GM18867 (cell line): ENCODE measurements at regions not wholly inside any gene's neighbourhood (a gene's known extent, or its start where the extent isn't known, plus 50 kb on each side); places are given as distances from the start of the nearest gene placed in this dataset.
"Not testable (repeated sequence)": the region's sequence is repeated elsewhere in the genome, so short reads cannot be mapped to it uniquely, and the experiment has no call there.

Experiments
- ATAC-seq: cut with Tn5 transposase; IDR thresholded peaks from one replicate; pipeline ENCODE4 v1.9.1; 2021; ENCODE audit warnings: mild to moderate bottlenecking, moderate library complexity; ENCODE audit not compliant: unreplicated experiment

DNA sequence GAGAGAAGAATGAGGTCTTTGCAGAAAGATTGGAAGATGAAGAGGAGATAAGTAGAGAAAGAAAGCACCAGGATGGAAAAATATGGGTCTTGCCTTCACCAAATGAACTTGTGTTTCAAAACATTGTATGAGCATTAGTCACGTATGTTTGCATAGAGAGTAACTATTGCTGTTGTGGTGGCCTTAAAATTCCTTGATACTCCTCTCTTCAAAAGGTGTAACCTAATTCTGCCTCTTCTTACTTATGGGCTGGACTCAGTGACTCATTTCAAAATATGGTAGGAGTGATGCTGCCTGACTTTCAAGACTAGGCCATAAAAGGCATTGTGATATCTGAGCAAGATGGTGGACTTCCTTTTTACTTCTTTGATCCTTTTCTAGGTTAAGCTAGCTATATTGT is 228.7 kb upstream of the ZNF385D start:
- no peak for ATAC-seq

DNA sequence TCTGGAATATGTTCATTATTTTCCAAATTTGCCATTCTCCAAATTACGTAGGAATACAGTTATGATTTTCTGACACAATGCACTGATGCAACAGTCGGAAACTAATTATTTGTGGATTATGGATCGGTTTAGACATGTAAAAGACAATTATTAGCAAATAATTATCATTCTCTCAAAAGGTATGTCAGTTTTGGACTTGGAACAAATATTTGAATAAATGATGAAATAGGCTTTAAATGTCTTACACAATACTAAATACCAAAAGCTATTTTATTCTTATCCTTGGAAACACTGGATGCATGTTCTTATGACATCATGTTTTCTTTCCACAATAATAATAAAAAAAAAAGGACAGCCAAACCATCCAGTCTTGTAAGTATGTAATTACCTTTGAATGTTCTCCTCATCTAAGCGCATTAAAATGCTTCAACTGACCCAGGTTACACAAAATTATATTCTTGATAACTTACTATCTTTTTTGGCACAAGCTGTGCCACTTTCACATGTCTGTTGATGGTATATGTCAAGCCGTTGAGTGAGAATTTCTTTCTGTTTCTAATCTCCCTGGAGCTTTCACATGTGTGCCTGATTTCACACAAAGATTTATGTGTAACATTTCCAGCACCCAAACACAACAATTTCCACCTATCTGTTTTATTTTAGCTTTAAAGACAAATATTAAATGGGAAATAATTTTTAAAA is 238.5 kb upstream of the ZNF385D start:
- ATAC-seq, result no peak

- ATAC-seq, result no peak
These were observed 240.1 kb upstream of the ZNF385D start for GRCh38 chr3:21991061-21991460.

- ATAC-seq, result no peak
These were observed 244.1 kb upstream of the ZNF385D start for GRCh38 chr3:21995079-21995607.

DNA sequence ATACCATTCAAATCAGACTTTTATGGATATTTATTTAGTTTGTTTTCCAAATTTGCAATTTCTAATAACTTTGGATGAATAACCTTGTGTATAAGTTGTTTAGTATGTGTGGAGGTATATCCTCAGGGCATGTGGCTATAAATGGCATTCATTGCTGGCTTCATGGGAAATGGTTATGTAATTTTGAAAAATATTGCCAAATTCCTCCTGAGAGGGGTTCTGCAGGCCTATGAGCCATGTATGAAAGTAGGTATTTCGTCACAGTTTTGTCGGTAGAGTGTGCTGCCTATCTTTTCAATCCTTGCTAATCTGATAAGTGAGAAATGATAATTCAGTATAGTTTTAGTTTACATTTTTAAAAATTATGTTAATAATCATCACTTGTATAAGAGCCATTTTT is 256.4 kb upstream of the ZNF385D start:
- no peak for ATAC-seq

- no peak for ATAC-seq
These were observed 260.0 kb upstream of the ZNF385D start for GRCh38 chr3:22010997-22011396.

DNA sequence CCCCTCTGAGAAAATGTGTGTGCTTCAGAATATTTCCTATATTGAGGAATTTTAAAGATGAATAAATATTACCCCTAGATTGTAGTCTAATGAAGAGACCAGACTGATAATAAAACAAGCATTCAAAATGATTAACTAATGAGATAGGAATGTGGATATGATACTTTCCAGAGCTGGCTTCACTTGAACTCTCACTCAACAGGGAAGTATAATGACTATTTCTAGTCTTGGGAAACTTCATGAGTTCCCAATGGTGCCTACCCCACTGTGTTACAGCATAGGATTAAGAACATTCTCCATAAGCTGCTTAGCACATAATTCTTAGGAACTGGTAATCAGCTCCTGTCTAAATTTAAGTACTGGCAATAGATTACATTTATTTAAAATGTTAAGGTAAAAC is 261.5 kb upstream of the ZNF385D start:
- no peak for ATAC-seq

GRCh38 chr3:22013641-22014040 is 262.6 kb upstream of the ZNF385D start:
- no peak for ATAC-seq

GRCh38 chr3:22016197-22016596 is 265.2 kb upstream of the ZNF385D start:
- no peak for ATAC-seq

DNA sequence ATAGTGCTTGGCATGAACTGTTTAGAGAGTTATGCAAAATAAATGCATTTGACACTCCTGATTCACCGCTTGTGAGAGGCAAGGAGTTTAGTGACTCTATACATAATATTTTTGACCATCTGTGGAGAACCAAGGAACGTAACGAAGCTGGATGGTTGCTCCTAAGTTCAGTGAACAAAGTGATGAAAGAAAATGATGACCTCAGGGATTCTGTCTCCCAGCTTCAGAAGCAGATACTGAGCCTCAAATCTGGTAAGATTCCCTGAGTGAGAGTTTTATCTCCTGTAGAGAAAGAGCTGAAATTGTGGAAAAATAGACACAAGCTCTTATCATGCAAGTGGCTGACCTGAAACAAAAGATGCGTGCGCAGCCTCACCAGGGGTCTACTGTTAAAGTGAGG is 273.6 kb upstream of the ZNF385D start:
- not testable (repeated sequence) for ATAC-seq

DNA sequence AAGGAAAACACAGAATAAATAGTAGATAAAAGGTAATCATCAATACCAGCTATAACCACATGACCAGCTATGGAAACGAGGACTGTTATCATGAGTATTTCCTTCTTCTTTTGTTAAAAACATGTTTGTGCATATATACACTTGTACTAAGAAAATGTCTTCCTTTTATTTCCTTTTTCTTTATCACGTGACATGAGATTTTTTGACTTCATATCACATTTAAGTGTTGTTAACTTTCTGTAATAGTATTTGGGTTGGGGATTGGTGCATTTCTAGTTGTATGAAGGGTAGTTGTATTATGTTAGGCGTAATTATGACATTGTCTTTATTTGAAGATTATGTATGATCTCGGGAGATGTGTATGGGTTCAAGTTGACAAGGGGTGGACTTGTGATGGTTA is 278.5 kb upstream of the ZNF385D start:
- ATAC-seq, result no peak

DNA sequence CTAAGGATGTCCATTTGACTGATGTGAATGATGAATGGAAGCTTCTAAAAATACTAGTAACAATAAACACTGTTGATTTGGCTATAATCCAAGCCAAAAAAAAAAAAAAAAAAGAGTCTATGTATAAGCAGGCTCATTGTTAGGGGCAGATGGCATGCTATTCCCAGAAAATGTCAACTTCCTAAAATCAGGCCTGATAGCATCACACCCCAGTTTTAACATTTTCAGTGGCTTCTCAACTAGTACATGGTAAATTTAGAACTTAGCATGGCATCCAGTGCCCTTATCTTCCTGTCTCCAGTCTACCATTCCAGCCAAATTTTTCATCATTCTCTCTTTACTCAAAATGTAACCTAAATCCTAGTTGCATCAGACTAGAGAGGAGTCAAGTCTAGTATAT is 288.2 kb upstream of the ZNF385D start:
- ATAC-seq, result no peak

DNA sequence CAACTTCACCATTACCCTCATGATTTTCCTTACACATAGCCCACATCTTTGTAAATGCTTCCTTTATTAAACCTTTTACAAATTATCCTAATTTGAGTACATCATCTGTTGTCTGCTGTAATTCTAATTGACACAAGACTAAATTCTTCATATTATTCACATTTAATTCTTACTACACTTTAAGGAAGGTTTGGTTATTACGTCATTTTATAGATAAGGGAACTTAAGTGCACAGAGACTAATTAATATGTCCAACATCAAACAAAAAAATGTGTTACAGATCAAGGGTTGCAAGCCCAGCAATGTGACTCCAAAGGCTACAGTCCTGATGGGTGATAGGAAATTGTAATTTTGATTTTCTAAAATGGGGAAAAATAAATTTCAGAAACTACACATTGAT is 289.1 kb upstream of the ZNF385D start:
- ATAC-seq, result no peak

DNA sequence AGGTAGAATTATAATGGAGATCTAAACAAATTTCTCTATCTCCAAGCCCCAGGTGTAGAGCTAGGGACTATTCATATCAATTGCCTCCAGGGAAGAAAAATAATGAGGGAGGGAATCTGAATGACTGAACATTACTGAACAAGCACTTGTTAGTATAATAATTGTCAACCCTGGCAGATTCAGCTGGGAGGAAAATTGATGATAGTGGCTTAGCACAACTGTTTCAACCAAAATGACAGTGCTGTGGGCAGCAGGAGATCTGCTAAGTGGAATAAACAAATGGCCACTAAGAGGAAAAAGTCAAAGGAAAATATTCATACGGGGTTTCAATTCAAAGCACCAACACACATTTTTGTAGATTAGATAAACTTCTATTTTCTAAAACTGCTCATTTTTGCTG is 294.9 kb upstream of the ZNF385D start:
- no peak for ATAC-seq

DNA sequence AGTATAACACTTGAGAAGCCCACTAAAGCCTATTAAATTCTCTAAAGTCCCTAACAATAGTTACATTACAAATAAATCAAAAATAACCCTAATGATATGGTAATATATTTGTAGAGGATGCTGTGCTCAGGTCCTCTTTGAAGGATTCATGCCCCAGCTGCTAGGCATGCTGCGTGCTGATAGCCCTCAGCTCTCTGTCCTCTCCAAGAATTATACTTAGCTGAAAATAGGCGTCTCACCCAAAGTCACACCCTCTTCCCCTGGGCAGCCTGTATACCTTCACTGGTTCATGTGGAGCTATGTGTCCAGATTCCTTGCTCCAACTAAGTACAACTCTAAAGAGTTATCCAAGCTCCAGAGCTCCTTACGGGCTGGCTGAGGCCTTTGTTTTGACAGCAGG is 312.5 kb upstream of the ZNF385D start:
- ATAC-seq, result no peak

- ATAC-seq, result no peak
These were observed 317.6 kb upstream of the ZNF385D start for GRCh38 chr3:22068619-22069018.

- no peak for ATAC-seq
These were observed 337.2 kb upstream of the ZNF385D start for GRCh38 chr3:22088204-22088603.

DNA sequence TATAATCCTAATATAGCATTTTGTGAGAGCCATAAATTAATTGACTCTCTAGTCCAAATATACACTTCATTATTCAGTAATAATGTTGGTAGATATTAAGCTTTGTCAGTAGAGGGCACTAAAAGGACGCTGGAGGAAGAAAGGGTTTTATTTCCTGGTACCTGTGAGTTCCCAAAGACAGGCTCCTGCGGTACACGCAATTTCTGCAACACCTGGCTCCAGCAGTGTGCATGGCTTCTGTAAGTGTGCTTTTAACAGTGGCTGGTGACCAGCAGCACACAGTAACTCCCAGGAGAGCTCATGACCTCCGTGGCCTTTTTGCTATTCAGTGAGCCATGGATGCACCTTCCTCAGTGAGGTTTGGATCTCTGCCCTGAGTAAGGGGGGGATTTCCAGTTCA is 338.3 kb upstream of the ZNF385D start:
- peak; percentile 92 for ATAC-seq

GRCh38 chr3:22091329-22091728 is 340.3 kb upstream of the ZNF385D start:
- ATAC-seq, result no peak

- ATAC-seq, result no peak
These were observed 347.0 kb upstream of the ZNF385D start for GRCh38 chr3:22098021-22098420.

- no peak for ATAC-seq
These were observed 350.3 kb upstream of the ZNF385D start for GRCh38 chr3:22101351-22101750.

DNA sequence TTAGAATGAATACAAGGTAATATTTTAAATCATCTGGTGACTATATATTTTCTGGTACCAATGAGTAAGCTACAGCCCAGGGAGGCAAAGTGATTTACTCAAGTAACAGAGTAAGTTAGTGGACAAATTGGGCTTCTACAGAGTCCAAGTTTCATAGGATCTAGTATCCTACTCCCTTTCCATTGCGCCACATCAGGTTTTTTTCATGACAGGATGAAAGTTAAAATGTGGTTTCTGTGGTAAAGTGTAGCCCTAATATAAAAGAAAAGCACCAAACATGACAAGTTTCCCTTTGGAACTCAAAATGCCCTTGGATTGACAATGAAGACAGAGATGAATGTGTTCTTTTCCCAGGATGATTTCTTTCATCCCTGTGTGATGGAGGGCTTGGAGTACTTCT is 350.8 kb upstream of the ZNF385D start:
- no peak for ATAC-seq

GRCh38 chr3:22103423-22103822 is 352.4 kb upstream of the ZNF385D start:
- no peak for ATAC-seq
